ENCODE measurements at regions not wholly inside any gene's neighbourhood (a gene's known extent, or its start where the extent isn't known, plus 50 kb on each side); places are given as distances from the start of the nearest gene placed in this dataset.

GRCh38 chr13:22866221-22866620 lies 314.6 kb upstream of the SGCG start:
- no peak overlapping the region for H3K4me3 Mint-ChIP-seq (ENCODE audit: unreplicated experiment)
- H3K27me3 Mint-ChIP-seq (ENCODE audit: low read depth, unreplicated experiment) = no peaks in the 10 kb centered on the region
- H3K4me1 Mint-ChIP-seq (ENCODE audit: low read depth, unreplicated experiment) = no peaks in the 10 kb centered on the region
- Histone ChIP-seq H3K9me3 (ENCODE audit: insufficient read depth, low read depth, low read length) (no peaks in the 10 kb centered on the region), H3K4me1 (ENCODE audit: insufficient read depth, low read length) (no peaks in the 10 kb centered on the region), H3K4me3 (ENCODE audit: insufficient read depth, low read depth, low read length) (no peak overlapping the region), H4K20me1 (ENCODE audit: insufficient read depth, low read length) (no peaks in the 10 kb centered on the region), H3K79me2 (ENCODE audit: insufficient read depth, low read length) (no peaks in the 10 kb centered on the region), H2AFZ (ENCODE audit: low read depth, low read length) (no peak overlapping the region), H3K4me2 (ENCODE audit: low read length) (no peak overlapping the region), H3K9ac (ENCODE audit: low read length) (no peak overlapping the region), H3K36me3 (ENCODE audit: insufficient read depth, low read length) (no peaks in the 10 kb centered on the region), H3K27ac (ENCODE audit: low read depth, low read length) (no peak overlapping the region), H3K27me3 (ENCODE audit: insufficient read depth, low read length) (no peaks in the 10 kb centered on the region)
- H3K27ac Mint-ChIP-seq (ENCODE audit: unreplicated experiment) = no peak overlapping the region
- no peaks in the 10 kb centered on the region for H3K36me3 Mint-ChIP-seq (ENCODE audit: low read depth, unreplicated experiment)
- FAIRE-seq = no peak
- peaks cover 2% of the 10 kb centered on the region for H3K9me3 Mint-ChIP-seq (ENCODE audit: unreplicated experiment)
- TF ChIP-seq EZH2 (IDR thresholded peaks at IDR 0.05; ENCODE audit: insufficient read depth, low read length) = no peak
- no peak for TF ChIP-seq CTCF (IDR thresholded peaks at IDR 0.05; ENCODE audit: insufficient read depth, low read depth, low read length)
- no peak for DNase-seq (ENCODE audit: low read depth)

DNA sequence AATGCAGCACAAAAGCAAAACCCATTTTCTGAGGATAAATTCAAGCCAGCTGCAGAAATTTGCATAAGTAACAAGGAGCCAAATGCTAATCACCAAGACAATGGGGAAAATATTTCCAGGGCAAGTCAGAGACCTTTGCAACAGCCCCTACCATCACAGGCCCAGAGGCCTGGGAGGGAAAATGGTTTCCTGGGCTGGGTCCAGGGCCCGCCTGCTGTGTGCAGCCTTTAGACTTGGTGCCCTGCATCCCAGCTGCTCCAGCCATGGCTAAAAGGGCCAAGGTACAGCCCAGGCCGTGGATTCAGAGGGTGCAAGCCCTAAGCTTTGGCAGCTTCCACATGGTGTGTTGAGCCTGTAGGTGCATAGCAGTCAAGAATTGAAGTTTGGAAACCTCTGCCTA lies 309.5 kb upstream of the SGCG start:
- peaks cover 5% of the 10 kb centered on the region for H3K36me3 Mint-ChIP-seq (ENCODE audit: low read depth, unreplicated experiment)
- H3K4me2 ChIP-seq (ENCODE audit: low read length) = no peak overlapping the region
- peaks cover 3% of the 10 kb centered on the region for H3K9me3 Mint-ChIP-seq (ENCODE audit: unreplicated experiment)
- DNase-seq (ENCODE audit: low read depth) (no peak), FAIRE-seq (no peak)
- H3K4me3 Mint-ChIP-seq (ENCODE audit: unreplicated experiment) = no peak overlapping the region
- no peaks in the 10 kb centered on the region for H3K27me3 Mint-ChIP-seq (ENCODE audit: low read depth, unreplicated experiment)
- H2AFZ ChIP-seq (ENCODE audit: low read depth, low read length) = no peak overlapping the region
- no peaks in the 10 kb centered on the region for H3K27me3 ChIP-seq (ENCODE audit: insufficient read depth, low read length)
- no peak for TF ChIP-seq CTCF (IDR thresholded peaks at IDR 0.05; ENCODE audit: insufficient read depth, low read depth, low read length)
- no peak for TF ChIP-seq EZH2 (IDR thresholded peaks at IDR 0.05; ENCODE audit: insufficient read depth, low read length)
- no peaks in the 10 kb centered on the region for H4K20me1 ChIP-seq (ENCODE audit: insufficient read depth, low read length)
- H3K36me3 ChIP-seq (ENCODE audit: insufficient read depth, low read length) = no peaks in the 10 kb centered on the region
- no peaks in the 10 kb centered on the region for H3K4me1 Mint-ChIP-seq (ENCODE audit: low read depth, unreplicated experiment)
- no peaks in the 10 kb centered on the region for H3K9me3 ChIP-seq (ENCODE audit: insufficient read depth, low read depth, low read length)
- H3K79me2 ChIP-seq (ENCODE audit: insufficient read depth, low read length) = no peaks in the 10 kb centered on the region
- H3K4me1 ChIP-seq (ENCODE audit: insufficient read depth, low read length) = no peaks in the 10 kb centered on the region
- no peak overlapping the region for H3K27ac ChIP-seq (ENCODE audit: low read depth, low read length)
- H3K9ac ChIP-seq (ENCODE audit: low read length) = no peak overlapping the region
- H3K27ac Mint-ChIP-seq (ENCODE audit: unreplicated experiment) = no peak overlapping the region
- H3K4me3 ChIP-seq (ENCODE audit: insufficient read depth, low read depth, low read length) = no peak overlapping the region

GRCh38 chr13:22874839-22875238 lies 305.9 kb upstream of the SGCG start:
- H3K9ac ChIP-seq (ENCODE audit: low read length) = no peak overlapping the region
- no peak for DNase-seq (ENCODE audit: low read depth)
- TF ChIP-seq EZH2 (IDR thresholded peaks at IDR 0.05; ENCODE audit: insufficient read depth, low read length) = no peak
- no peak for TF ChIP-seq CTCF (IDR thresholded peaks at IDR 0.05; ENCODE audit: insufficient read depth, low read depth, low read length)
- no peaks in the 10 kb centered on the region for H3K4me1 ChIP-seq (ENCODE audit: insufficient read depth, low read length)
- no peaks in the 10 kb centered on the region for H3K79me2 ChIP-seq (ENCODE audit: insufficient read depth, low read length)
- H3K27me3 ChIP-seq (ENCODE audit: insufficient read depth, low read length) = no peaks in the 10 kb centered on the region
- no peaks in the 10 kb centered on the region for H3K27me3 Mint-ChIP-seq (ENCODE audit: low read depth, unreplicated experiment)
- H3K9me3 Mint-ChIP-seq (ENCODE audit: unreplicated experiment) = peaks cover 3% of the 10 kb centered on the region
- H3K36me3 Mint-ChIP-seq (ENCODE audit: low read depth, unreplicated experiment) = peaks cover 5% of the 10 kb centered on the region
- H3K36me3 ChIP-seq (ENCODE audit: insufficient read depth, low read length) = no peaks in the 10 kb centered on the region
- no peak overlapping the region for H3K4me2 ChIP-seq (ENCODE audit: low read length)
- no peak overlapping the region for H3K27ac ChIP-seq (ENCODE audit: low read depth, low read length)
- no peak overlapping the region for H2AFZ ChIP-seq (ENCODE audit: low read depth, low read length)
- H3K4me1 Mint-ChIP-seq (ENCODE audit: low read depth, unreplicated experiment) = no peaks in the 10 kb centered on the region
- FAIRE-seq = no peak
- no peak overlapping the region for H3K4me3 Mint-ChIP-seq (ENCODE audit: unreplicated experiment)
- no peak overlapping the region for H3K4me3 ChIP-seq (ENCODE audit: insufficient read depth, low read depth, low read length)
- H3K9me3 ChIP-seq (ENCODE audit: insufficient read depth, low read depth, low read length) = no peaks in the 10 kb centered on the region
- no peaks in the 10 kb centered on the region for H4K20me1 ChIP-seq (ENCODE audit: insufficient read depth, low read length)
- no peak overlapping the region for H3K27ac Mint-ChIP-seq (ENCODE audit: unreplicated experiment)
